ENCODE measurements at regions not wholly inside any gene's neighbourhood (a gene's known extent, or its start where the extent isn't known, plus 50 kb on each side); places are given as distances from the start of the nearest gene placed in this dataset.

DNA sequence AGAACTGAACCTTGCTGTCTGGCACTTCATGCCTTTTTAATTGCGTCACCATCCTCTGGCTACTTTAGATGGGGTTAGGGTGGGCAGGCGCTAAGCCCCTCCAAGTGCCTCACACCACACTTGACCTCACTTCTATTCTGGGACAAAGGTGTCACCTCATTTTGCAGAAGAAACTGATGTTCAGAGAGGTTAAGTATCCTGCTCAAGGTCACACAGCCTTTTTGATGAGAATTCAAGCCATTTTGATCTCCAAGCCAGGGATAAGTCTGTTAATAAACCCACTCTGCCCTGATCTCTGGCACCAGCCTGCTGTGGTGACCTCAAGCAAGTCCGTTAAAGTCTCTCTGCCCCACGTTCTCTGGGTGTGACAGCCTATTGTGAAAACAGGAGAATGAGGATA, 58.8 kb upstream of the PRR23C start:
- no peak for TF ChIP-seq CTCF (conservative IDR thresholded peaks at IDR 0.05)
- no peak for TF ChIP-seq EZH2 (IDR thresholded peaks at IDR 0.05; ENCODE audit: low read depth)

All from PC-9 (cell line).